ENCODE measurements at regions not wholly inside any gene's neighbourhood (a gene's known extent, or its start where the extent isn't known, plus 50 kb on each side); places are given as distances from the start of the nearest gene placed in this dataset.

DNA sequence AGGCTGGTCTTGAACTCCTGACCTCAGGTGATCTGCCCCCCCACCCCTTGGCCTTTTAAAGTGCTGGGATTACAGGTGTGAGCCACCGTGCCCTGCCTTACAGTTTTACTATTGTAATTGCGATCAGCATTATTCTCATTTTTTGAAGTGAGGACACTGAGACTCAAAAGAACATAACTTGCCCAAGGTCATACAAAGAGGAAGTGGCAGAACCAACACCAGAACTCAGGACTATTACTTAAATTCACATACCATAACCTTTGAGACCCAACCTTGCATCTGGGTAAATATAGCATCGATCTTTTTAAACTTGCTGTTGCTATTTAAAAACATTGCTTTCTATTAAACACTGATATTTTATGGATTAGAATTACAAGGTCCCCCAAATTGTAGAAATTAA is 54.2 kb downstream of the FOXI1 start:
- H3K4me1 ChIP-seq (ENCODE audit: control insufficient read depth, insufficient read depth, low read length) = peaks cover 6% of the 10 kb centered on the region

GRCh38 chr5:170161069-170161468 is 55.4 kb downstream of the FOXI1 start:
- H3K4me3 ChIP-seq (ENCODE audit: low read length) = peak overlapping the region; percentile 64
- H3K9ac ChIP-seq (ENCODE audit: low read length) = no peak overlapping the region
- H3K36me3 ChIP-seq (ENCODE audit: control insufficient read depth, insufficient read depth, low read length, severe bottlenecking) = no peaks in the 10 kb centered on the region
- no peak for DNase-seq (ENCODE audit: low read depth)
- no peaks in the 10 kb centered on the region for H3K9me3 ChIP-seq (ENCODE audit: control insufficient read depth, low read length)
- H3K4me1 ChIP-seq (ENCODE audit: control insufficient read depth, insufficient read depth, low read length) = peaks cover 6% of the 10 kb centered on the region
- H3K27me3 ChIP-seq (replicated peaks; ENCODE audit: control insufficient read depth, insufficient read depth, low read length) = peaks cover 5% of the 10 kb centered on the region

More for the DNA sequence above, 54.2 kb downstream of the FOXI1 start:
- Histone ChIP-seq H3K9ac (ENCODE audit: low read length) (no peak overlapping the region), H3K36me3 (ENCODE audit: control insufficient read depth, insufficient read depth, low read length, severe bottlenecking) (no peaks in the 10 kb centered on the region), H3K27me3 (replicated peaks; ENCODE audit: control insufficient read depth, insufficient read depth, low read length) (peaks cover 5% of the 10 kb centered on the region), H3K4me3 (ENCODE audit: low read length) (no peak overlapping the region), H3K9me3 (ENCODE audit: control insufficient read depth, low read length) (no peaks in the 10 kb centered on the region)
- no peak for DNase-seq (ENCODE audit: low read depth)

- no peak overlapping the region for H3K9ac ChIP-seq (ENCODE audit: low read length)
- peaks cover 6% of the 10 kb centered on the region for H3K4me1 ChIP-seq (ENCODE audit: control insufficient read depth, insufficient read depth, low read length)
- peaks cover 15% of the 10 kb centered on the region for H3K27me3 ChIP-seq (replicated peaks; ENCODE audit: control insufficient read depth, insufficient read depth, low read length)
- DNase-seq (ENCODE audit: low read depth) = no peak
- no peaks in the 10 kb centered on the region for H3K9me3 ChIP-seq (ENCODE audit: control insufficient read depth, low read length)
- no peak overlapping the region for H3K4me3 ChIP-seq (ENCODE audit: low read length)
- no peaks in the 10 kb centered on the region for H3K36me3 ChIP-seq (ENCODE audit: control insufficient read depth, insufficient read depth, low read length, severe bottlenecking)
Measured at GRCh38 chr5:170162631-170163321, 57.1 kb downstream of the FOXI1 start.

GRCh38 chr5:170164087-170164486 is 58.4 kb downstream of the FOXI1 start:
- DNase-seq (ENCODE audit: low read depth) = no peak
- no peaks in the 10 kb centered on the region for H3K9me3 ChIP-seq (ENCODE audit: control insufficient read depth, low read length)

GRCh38 chr5:170164921-170165320 is 59.2 kb downstream of the FOXI1 start:
- H3K9me3 ChIP-seq (ENCODE audit: control insufficient read depth, low read length) = no peaks in the 10 kb centered on the region
- H3K36me3 ChIP-seq (ENCODE audit: control insufficient read depth, insufficient read depth, low read length, severe bottlenecking) = no peaks in the 10 kb centered on the region
- H3K4me3 ChIP-seq (ENCODE audit: low read length) = no peak overlapping the region

More at GRCh38 chr5:170164087-170164486, 58.4 kb downstream of the FOXI1 start:
- H3K4me1 ChIP-seq (ENCODE audit: control insufficient read depth, insufficient read depth, low read length) = peaks cover 6% of the 10 kb centered on the region
- H3K27me3 ChIP-seq (replicated peaks; ENCODE audit: control insufficient read depth, insufficient read depth, low read length) = peaks cover 25% of the 10 kb centered on the region
- no peaks in the 10 kb centered on the region for H3K36me3 ChIP-seq (ENCODE audit: control insufficient read depth, insufficient read depth, low read length, severe bottlenecking)
- no peak overlapping the region for H3K4me3 ChIP-seq (ENCODE audit: low read length)
- H3K9ac ChIP-seq (ENCODE audit: low read length) = no peak overlapping the region

GRCh38 chr5:170166101-170166500 is 60.4 kb downstream of the FOXI1 start:
- DNase-seq (ENCODE audit: low read depth) = no peak
- no peaks in the 10 kb centered on the region for H3K9me3 ChIP-seq (ENCODE audit: control insufficient read depth, low read length)
- H3K4me3 ChIP-seq (ENCODE audit: low read length) = no peak overlapping the region
- no peak overlapping the region for H3K9ac ChIP-seq (ENCODE audit: low read length)
- H3K36me3 ChIP-seq (ENCODE audit: control insufficient read depth, insufficient read depth, low read length, severe bottlenecking) = no peaks in the 10 kb centered on the region
- peaks cover 1% of the 10 kb centered on the region for H3K4me1 ChIP-seq (ENCODE audit: control insufficient read depth, insufficient read depth, low read length)
- H3K27me3 ChIP-seq (replicated peaks; ENCODE audit: control insufficient read depth, insufficient read depth, low read length) = peaks cover 38% of the 10 kb centered on the region

More at GRCh38 chr5:170164921-170165320, 59.2 kb downstream of the FOXI1 start:
- H3K27me3 ChIP-seq (replicated peaks; ENCODE audit: control insufficient read depth, insufficient read depth, low read length) = peaks cover 26% of the 10 kb centered on the region
- H3K4me1 ChIP-seq (ENCODE audit: control insufficient read depth, insufficient read depth, low read length) = peaks cover 6% of the 10 kb centered on the region
- no peak for DNase-seq (ENCODE audit: low read depth)
- H3K9ac ChIP-seq (ENCODE audit: low read length) = no peak overlapping the region

DNA sequence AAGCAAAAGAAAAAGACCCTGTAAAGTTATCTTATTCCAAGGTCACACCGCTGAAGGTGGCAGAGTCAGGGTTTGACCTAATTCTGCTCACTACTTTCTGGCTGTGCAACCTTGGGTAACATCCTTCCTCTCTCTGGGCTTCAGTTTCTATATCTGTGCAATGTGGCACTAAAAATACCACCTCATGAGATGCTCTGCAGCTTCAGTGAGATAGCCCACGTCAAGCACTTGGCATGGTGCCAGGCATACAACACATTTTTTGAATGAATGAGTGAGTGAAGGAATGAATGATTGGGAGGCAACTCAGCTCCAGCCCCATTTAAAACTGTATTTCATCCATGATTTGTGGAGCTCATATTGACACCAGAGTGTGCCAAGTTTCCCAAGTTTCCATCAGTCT is 62.3 kb downstream of the FOXI1 start:
- Histone ChIP-seq H3K9me3 (ENCODE audit: control insufficient read depth, low read length) (no peaks in the 10 kb centered on the region), H3K4me1 (ENCODE audit: control insufficient read depth, insufficient read depth, low read length) (no peaks in the 10 kb centered on the region), H3K4me3 (ENCODE audit: low read length) (no peak overlapping the region), H3K36me3 (ENCODE audit: control insufficient read depth, insufficient read depth, low read length, severe bottlenecking) (no peaks in the 10 kb centered on the region), H3K27me3 (replicated peaks; ENCODE audit: control insufficient read depth, insufficient read depth, low read length) (peaks cover 43% of the 10 kb centered on the region), H3K9ac (ENCODE audit: low read length) (no peak overlapping the region)
- no peak for DNase-seq (ENCODE audit: low read depth)

DNA sequence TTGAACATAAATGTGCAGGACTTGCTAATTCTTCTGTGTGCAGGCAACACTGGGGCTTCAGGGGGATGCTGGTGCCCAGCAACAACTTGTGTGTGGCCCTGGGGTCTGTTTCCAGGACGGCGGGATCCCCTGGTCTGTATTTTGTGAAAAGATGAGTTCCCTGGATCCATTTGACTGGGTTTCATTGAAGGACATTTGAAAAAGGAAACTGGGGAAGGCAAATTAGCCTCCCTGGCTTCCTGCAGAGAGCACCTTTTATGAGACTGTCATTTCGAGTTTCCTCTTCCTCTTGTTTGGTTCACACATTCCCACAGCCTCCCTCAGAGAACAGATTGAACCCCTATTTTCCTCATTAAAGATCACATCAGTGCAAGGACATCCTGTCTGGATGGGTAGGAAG is 63.1 kb downstream of the FOXI1 start:
- H3K27me3 ChIP-seq (replicated peaks; ENCODE audit: control insufficient read depth, insufficient read depth, low read length) = peaks cover 43% of the 10 kb centered on the region
- no peaks in the 10 kb centered on the region for H3K4me1 ChIP-seq (ENCODE audit: control insufficient read depth, insufficient read depth, low read length)
- H3K4me3 ChIP-seq (ENCODE audit: low read length) = no peak overlapping the region
- no peaks in the 10 kb centered on the region for H3K9me3 ChIP-seq (ENCODE audit: control insufficient read depth, low read length)
- H3K36me3 ChIP-seq (ENCODE audit: control insufficient read depth, insufficient read depth, low read length, severe bottlenecking) = no peaks in the 10 kb centered on the region
- no peak for DNase-seq (ENCODE audit: low read depth)
- no peak overlapping the region for H3K9ac ChIP-seq (ENCODE audit: low read length)

DNA sequence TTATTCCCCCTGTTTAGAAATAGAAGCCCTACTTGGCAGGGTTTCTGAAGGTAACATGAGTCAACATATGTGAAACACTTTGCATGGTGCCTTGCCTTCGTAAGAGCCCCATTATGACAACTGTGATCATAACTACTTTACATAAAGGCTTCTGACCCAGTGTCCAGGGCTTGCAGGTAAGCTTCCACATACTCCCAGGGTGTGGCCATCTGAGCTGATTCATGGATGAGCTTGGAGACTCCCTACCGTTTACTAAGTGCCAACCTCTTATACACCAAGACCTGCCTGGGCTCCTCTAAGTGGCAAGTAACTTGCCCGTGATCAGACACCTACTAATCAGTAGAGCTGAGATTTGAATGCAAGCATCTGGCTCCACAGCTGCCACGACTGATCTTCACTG is 62.8 kb upstream of the C5orf58 start:
- Histone ChIP-seq H3K36me3 (ENCODE audit: control insufficient read depth, insufficient read depth, low read length, severe bottlenecking) (no peaks in the 10 kb centered on the region), H3K4me3 (ENCODE audit: low read length) (no peak overlapping the region), H3K27me3 (replicated peaks; ENCODE audit: control insufficient read depth, insufficient read depth, low read length) (peaks cover 38% of the 10 kb centered on the region), H3K9me3 (ENCODE audit: control insufficient read depth, low read length) (no peaks in the 10 kb centered on the region), H3K4me1 (ENCODE audit: control insufficient read depth, insufficient read depth, low read length) (no peaks in the 10 kb centered on the region), H3K9ac (ENCODE audit: low read length) (no peak overlapping the region)
- no peak for DNase-seq (ENCODE audit: low read depth)

GRCh38 chr5:170171811-170172210 is 61.0 kb upstream of the C5orf58 start:
- DNase-seq (ENCODE audit: low read depth) = no peak
- Histone ChIP-seq H3K4me3 (ENCODE audit: low read length) (no peak overlapping the region), H3K9me3 (ENCODE audit: control insufficient read depth, low read length) (no peaks in the 10 kb centered on the region), H3K36me3 (ENCODE audit: control insufficient read depth, insufficient read depth, low read length, severe bottlenecking) (no peaks in the 10 kb centered on the region), H3K27me3 (replicated peaks; ENCODE audit: control insufficient read depth, insufficient read depth, low read length) (peaks cover 38% of the 10 kb centered on the region), H3K4me1 (ENCODE audit: control insufficient read depth, insufficient read depth, low read length) (no peaks in the 10 kb centered on the region), H3K9ac (ENCODE audit: low read length) (no peak overlapping the region)

GRCh38 chr5:170173227-170173626 is 59.6 kb upstream of the C5orf58 start:
- Histone ChIP-seq H3K27me3 (replicated peaks; ENCODE audit: control insufficient read depth, insufficient read depth, low read length) (peaks cover 23% of the 10 kb centered on the region), H3K9ac (ENCODE audit: low read length) (no peak overlapping the region)

DNA sequence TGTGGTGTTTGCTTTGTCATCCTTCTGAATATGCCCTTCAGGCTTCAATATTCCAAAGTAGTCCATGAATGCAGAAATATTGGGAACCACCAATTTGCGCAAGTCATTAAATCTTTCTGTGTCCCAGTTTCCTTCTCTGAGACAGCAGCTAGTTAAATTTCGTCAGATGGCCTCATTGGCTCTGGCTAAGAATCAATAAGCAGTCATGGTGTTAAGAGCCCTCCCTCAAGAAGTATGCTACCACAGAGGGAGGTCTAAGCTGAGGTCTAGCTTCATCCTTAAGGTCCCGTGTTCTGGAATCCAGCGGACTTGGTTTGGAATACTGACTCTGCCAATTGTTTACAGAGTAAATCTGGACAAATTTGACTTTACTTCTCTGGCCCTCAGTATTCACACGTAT is 59.1 kb upstream of the C5orf58 start:
- no peak overlapping the region for H3K9ac ChIP-seq (ENCODE audit: low read length)
- peaks cover 19% of the 10 kb centered on the region for H3K27me3 ChIP-seq (replicated peaks; ENCODE audit: control insufficient read depth, insufficient read depth, low read length)
- no peak overlapping the region for H3K4me3 ChIP-seq (ENCODE audit: low read length)
- H3K36me3 ChIP-seq (ENCODE audit: control insufficient read depth, insufficient read depth, low read length, severe bottlenecking) = no peaks in the 10 kb centered on the region
- no peak for DNase-seq (ENCODE audit: low read depth)
- H3K9me3 ChIP-seq (ENCODE audit: control insufficient read depth, low read length) = no peaks in the 10 kb centered on the region
- H3K4me1 ChIP-seq (ENCODE audit: control insufficient read depth, insufficient read depth, low read length) = no peaks in the 10 kb centered on the region

More at GRCh38 chr5:170173227-170173626, 59.6 kb upstream of the C5orf58 start:
- Histone ChIP-seq H3K9me3 (ENCODE audit: control insufficient read depth, low read length) (no peaks in the 10 kb centered on the region), H3K36me3 (ENCODE audit: control insufficient read depth, insufficient read depth, low read length, severe bottlenecking) (no peaks in the 10 kb centered on the region), H3K4me3 (ENCODE audit: low read length) (no peak overlapping the region), H3K4me1 (ENCODE audit: control insufficient read depth, insufficient read depth, low read length) (no peaks in the 10 kb centered on the region)
- DNase-seq (ENCODE audit: low read depth) = peak; percentile 59

Measured in adipocyte (in vitro differentiated cells).